B cell (primary cell): ENCODE measurements at regions not wholly inside any gene's neighbourhood (a gene's known extent, or its start where the extent isn't known, plus 50 kb on each side); places are given as distances from the start of the nearest gene placed in this dataset.

ENCODE experiments used
- CTCF ChIP-seq: fragments of 200-600 bp; IDR thresholded peaks from one replicate; pipeline ENCODE4 v1.8.0; 2022; ENCODE audit warnings: antibody characterized with exemption, mild to moderate bottlenecking
- EZH2 ChIP-seq: IDR thresholded peaks from 2 replicates; pipeline ENCODE4 v1.6.1; 2012; ENCODE audit warnings: borderline replicate concordance, low read depth, mild to moderate bottlenecking, moderate library complexity, low read length; ENCODE audit not compliant: insufficient read depth, poor library complexity, severe bottlenecking

- no peak for TF ChIP-seq CTCF
- no peak for TF ChIP-seq EZH2
These were observed 387.9 kb downstream of the BUD13 start for GRCh38 chr11:116384876-116385275.
